Right lobe of liver (tissue), 6 donors: ENCODE measurements at regions not wholly inside any gene's neighbourhood (a gene's known extent, or its start where the extent isn't known, plus 50 kb on each side); places are given as distances from the start of the nearest gene placed in this dataset.
"Not testable (repeated sequence)": the region's sequence is repeated elsewhere in the genome, so short reads cannot be mapped to it uniquely, and the experiment has no call there.

Experiments used
- ATAC-seq, 4 donors: fragments of 200-7000 bp; cut with Tn5 transposase; one replicate each; pipeline ENCODE4 v1.9.1; 2020; ENCODE audit warnings: mild to moderate bottlenecking in 4 of 4, moderate library complexity in 4 of 4
- DNase-seq, 3 donors: peaks; one replicate each; pipeline ENCODE4 v3.0.0-alpha.2; 2020
- H3K27ac ChIP-seq, 3 donors: fragments of 200-600 bp; one replicate each; pipeline ENCODE4 v1.8.0; 2022
- H3K27me3 ChIP-seq, 2 donors: fragments of 200-600 bp; one replicate each; pipeline ENCODE4 v1.8.0; 2022
- H3K36me3 ChIP-seq, 4 donors: fragments of 200-600 bp; sonication (generic) in 1 of 4; one replicate each; pipeline versions ENCODE4 v1.5.1 to v1.8.0; 2017 to 2022; ENCODE audit warnings: control low read depth in 1 of 4
- H3K4me1 ChIP-seq, 4 donors: fragments of 200-600 bp; sonication (generic) in 1 of 4; one replicate each; pipeline versions ENCODE4 v1.5.1 to v1.8.0; 2017 to 2022; ENCODE audit warnings: control low read depth in 1 of 4
- H3K4me3 ChIP-seq, 3 donors: fragments of 200-600 bp; one replicate each; pipeline ENCODE4 v1.8.0; 2022
- H3K9me3 ChIP-seq, 4 donors: fragments of 200-600 bp; sonication (generic) in 1 of 4; one replicate each; pipeline versions ENCODE4 v1.5.1 to v1.8.0; 2017 to 2022; ENCODE audit warnings: control low read depth in 1 of 4
- POLR2A ChIP-seq: fragments of 450-650 bp; IDR thresholded peaks from one replicate; pipeline ENCODE4 v1.6.1; 2017; ENCODE audit warnings: antibody characterized with exemption, mild to moderate bottlenecking
- WGBS: methylation state at CpG from one replicate; pipeline ENCODE4 v1.1.6; 2018; ENCODE audit warnings: low coverage, low lambda C conversion rate; ENCODE audit not compliant: insufficient coverage; ENCODE audit errors: missing lambda C conversion rate; 5-methylcytosine and 5-hydroxymethylcytosine counted together
- intact Hi-C, 2 donors: fragments of 100-400 bp; cut with DNase I; formaldehyde crosslinking; loops; one replicate each; pipeline versions ENCODE4 v1.11.2 to v1.14.1; 2022
- TF ChIP-seq, protein P1 (sequence below), 4 donors: fragments of 200-600 bp in 3 of 4; fragments of 450-650 bp in 1 of 4; IDR thresholded peaks; one replicate each; pipeline versions ENCODE4 v1.5.1 to v1.8.0; 2016 to 2022; ENCODE audit warnings: antibody characterized with exemption in 4 of 4, mild to moderate bottlenecking in 2 of 4
- donor health status: DM: no; HTN: yes; CAD: no.
- donor health status: DM: no; HTN: no; CAD: no.
- donor health status: DM: no; HTN: no; CAD: no.
- donor health status: DM: no; HTN: yes; CAD: no.
- donor health status: DM: no; HTN: yes; CAD: no.

- no peak for ATAC-seq
- TF ChIP-seq, protein P1, sequence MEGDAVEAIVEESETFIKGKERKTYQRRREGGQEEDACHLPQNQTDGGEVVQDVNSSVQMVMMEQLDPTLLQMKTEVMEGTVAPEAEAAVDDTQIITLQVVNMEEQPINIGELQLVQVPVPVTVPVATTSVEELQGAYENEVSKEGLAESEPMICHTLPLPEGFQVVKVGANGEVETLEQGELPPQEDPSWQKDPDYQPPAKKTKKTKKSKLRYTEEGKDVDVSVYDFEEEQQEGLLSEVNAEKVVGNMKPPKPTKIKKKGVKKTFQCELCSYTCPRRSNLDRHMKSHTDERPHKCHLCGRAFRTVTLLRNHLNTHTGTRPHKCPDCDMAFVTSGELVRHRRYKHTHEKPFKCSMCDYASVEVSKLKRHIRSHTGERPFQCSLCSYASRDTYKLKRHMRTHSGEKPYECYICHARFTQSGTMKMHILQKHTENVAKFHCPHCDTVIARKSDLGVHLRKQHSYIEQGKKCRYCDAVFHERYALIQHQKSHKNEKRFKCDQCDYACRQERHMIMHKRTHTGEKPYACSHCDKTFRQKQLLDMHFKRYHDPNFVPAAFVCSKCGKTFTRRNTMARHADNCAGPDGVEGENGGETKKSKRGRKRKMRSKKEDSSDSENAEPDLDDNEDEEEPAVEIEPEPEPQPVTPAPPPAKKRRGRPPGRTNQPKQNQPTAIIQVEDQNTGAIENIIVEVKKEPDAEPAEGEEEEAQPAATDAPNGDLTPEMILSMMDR (IDR thresholded peaks at IDR 0.05): no peak
- no peak for TF ChIP-seq POLR2A
These were observed 212.5 kb downstream of the UTRN start for GRCh38 chr6:144497650-144498049.

GRCh38 chr6:144500892-144501291 lies 215.8 kb downstream of the UTRN start:
- no peaks in the 10 kb centered on the region for H3K27me3 ChIP-seq
- H3K27ac ChIP-seq: no peak overlapping the region
- ATAC-seq (no peak), DNase-seq (no peak)
- H3K9me3 ChIP-seq: peaks cover 0 to 2% (median 0%) of the 10 kb centered on the region in 4 donors
- peaks cover 0 to 4% (median 0%) of the 10 kb centered on the region in 4 donors for H3K4me1 ChIP-seq
- H3K4me3 ChIP-seq: no peak overlapping the region
- intact Hi-C loops: no loop called here
- H3K36me3 ChIP-seq: peaks cover 0 to 13% (median 1%) of the 10 kb centered on the region in 4 donors
- 39% methylated on average over 3 of the region's 3 CpGs for WGBS
- TF ChIP-seq POLR2A: no peak
- TF ChIP-seq, protein P1 (IDR thresholded peaks at IDR 0.05): no peak

More at GRCh38 chr6:144497650-144498049, 212.5 kb downstream of the UTRN start:
- Histone ChIP-seq H3K4me3 (no peak overlapping the region), H3K36me3 (peaks cover 0 to 13% (median 1%) of the 10 kb centered on the region in 4 donors), H3K4me1 (peaks cover 0 to 7% (median 0%) of the 10 kb centered on the region in 4 donors), H3K9me3 (no peaks in the 10 kb centered on the region), H3K27me3 (no peaks in the 10 kb centered on the region), H3K27ac (no peak overlapping the region)
- WGBS: 100% methylated on average over 1 of the region's 1 CpG
- DNase-seq: no peak
- intact Hi-C loops: no loop called here

DNA sequence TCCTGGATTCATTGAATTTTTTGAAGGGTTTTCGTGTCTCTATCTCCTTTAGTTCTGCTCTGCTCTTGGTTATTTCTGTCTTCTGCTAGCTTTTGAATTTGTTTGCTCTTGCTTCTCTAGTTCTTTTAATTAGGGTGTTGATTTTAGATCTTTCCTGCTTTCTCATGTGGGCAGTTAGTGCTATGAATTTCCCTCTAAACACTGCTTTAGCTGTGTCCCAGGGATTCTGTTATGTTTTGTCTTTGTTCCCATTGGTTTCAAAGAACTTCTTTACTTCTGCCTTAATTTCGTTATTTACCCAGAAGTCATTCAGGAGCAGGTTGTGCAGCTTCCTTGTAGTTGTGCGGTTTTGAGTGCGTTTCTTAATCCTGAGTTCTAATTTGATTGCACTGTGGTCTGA lies 220.1 kb downstream of the UTRN start:
- H3K4me3 ChIP-seq, DNase-seq, H3K36me3 ChIP-seq, H3K27me3 ChIP-seq, H3K27ac ChIP-seq, H3K9me3 ChIP-seq, intact Hi-C loops, H3K4me1 ChIP-seq, ATAC-seq: not testable (repeated sequence)
- 93% methylated on average over 4 of the region's 4 CpGs for WGBS

- H3K4me3 ChIP-seq, H3K27me3 ChIP-seq, H3K9me3 ChIP-seq, intact Hi-C loops, ATAC-seq, H3K36me3 ChIP-seq, H3K27ac ChIP-seq, DNase-seq, H3K4me1 ChIP-seq: not testable (repeated sequence)
- WGBS: 94% methylated on average over 3 of the region's 3 CpGs
These were observed 220.9 kb downstream of the UTRN start for GRCh38 chr6:144506051-144506450.

DNA sequence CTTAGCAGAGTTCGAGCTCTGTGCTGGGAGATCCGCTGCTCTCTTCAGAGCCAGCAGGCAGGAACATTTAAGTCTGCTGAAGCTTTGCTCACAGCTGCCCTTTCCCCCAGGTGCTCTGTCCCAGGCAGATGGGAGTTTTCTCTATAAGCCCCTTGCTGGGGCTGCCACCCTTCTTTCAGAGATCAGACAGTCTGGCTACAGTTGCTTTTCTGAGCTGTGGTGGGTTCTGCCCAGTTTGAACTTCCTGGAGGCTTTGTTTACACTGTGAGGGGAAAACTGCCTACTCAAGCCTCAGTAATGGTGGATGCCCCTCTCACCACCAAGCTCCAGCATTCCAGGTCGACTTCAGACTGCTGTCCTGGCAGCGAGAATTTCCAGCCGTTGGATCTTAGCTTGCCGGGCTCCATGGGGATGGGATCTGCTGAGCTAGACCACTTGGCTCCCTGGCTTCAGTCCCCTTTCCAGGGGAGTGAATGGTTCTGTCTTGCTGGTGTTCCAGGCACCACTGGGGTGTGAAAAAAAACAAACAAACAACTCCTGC lies 222.7 kb downstream of the UTRN start:
- H3K4me1 ChIP-seq, H3K4me3 ChIP-seq, ATAC-seq, intact Hi-C loops, H3K27me3 ChIP-seq, H3K9me3 ChIP-seq, H3K36me3 ChIP-seq, H3K27ac ChIP-seq, DNase-seq: not testable (repeated sequence)
- WGBS: 90% methylated on average over 2 of the region's 6 CpGs

DNA sequence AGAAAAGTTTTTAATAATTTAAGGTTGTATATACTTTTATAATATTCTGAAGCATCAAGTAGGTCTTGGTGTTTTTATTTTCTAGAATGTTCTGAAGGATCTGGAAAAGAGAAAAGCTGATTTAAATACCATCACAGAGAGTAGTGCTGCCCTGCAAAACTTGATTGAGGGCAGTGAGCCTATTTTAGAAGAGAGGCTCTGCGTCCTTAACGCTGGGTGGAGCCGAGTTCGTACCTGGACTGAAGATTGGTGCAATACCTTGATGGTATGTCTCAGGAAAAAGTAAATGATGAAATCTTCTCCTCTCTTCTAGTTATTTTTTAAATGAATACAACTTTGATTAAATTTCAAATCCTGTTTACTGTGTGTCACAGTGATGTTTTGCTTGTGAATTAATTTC lies 225.7 kb downstream of the UTRN start:
- no peak for ATAC-seq
- H3K4me1 ChIP-seq: no peaks in the 10 kb centered on the region
- TF ChIP-seq, protein P1 (IDR thresholded peaks at IDR 0.05): no peak
- TF ChIP-seq POLR2A: no peak
- H3K27ac ChIP-seq: no peak overlapping the region
- no peaks in the 10 kb centered on the region for H3K9me3 ChIP-seq
- peaks cover 0 to 16% (median under 1%) of the 10 kb centered on the region in 4 donors for H3K36me3 ChIP-seq
- WGBS: 93% methylated on average over 4 of the region's 4 CpGs
- no peak overlapping the region for H3K4me3 ChIP-seq
- intact Hi-C loops: no loop called here
- H3K27me3 ChIP-seq: no peaks in the 10 kb centered on the region
- DNase-seq: no peak
